CD14-positive monocyte (primary cell): ENCODE measurements at regions not wholly inside any gene's neighbourhood (a gene's known extent, or its start where the extent isn't known, plus 50 kb on each side); places are given as distances from the start of the nearest gene placed in this dataset.

Source experiments
- DNase-seq, 3 donors: peaks; one replicate each; pipeline ENCODE4 v3.0.0-alpha.2; 2011 to 2022
- H2AFZ ChIP-seq: 2 replicates; pipeline ENCODE4 v1.6.0; 2012; ENCODE audit warnings: mild to moderate bottlenecking, low read depth, low read length, inconsistent platforms; ENCODE audit not compliant: insufficient read depth, poor library complexity, severe bottlenecking
- H3K27ac ChIP-seq, 2 donors: 1 replicate in 1 of 2; 2 replicates in 1 of 2; pipeline ENCODE4 v1.5.1; 2012 to 2013; ENCODE audit warnings: low read length in 2 of 2, control low read depth in 1 of 2, inconsistent platforms in 1 of 2, low read depth in 1 of 2, mild to moderate bottlenecking in 1 of 2
- H3K27me3 ChIP-seq, 2 donors: one replicate each; pipeline versions ENCODE4 v1.6.0 to v1.6.1; 2011 to 2013; ENCODE audit warnings: low read length in 2 of 2; ENCODE audit not compliant: control insufficient read depth in 2 of 2, insufficient read depth in 2 of 2
- H3K36me3 ChIP-seq, 2 donors: replicated peaks in 1 of 2; 1 replicate in 1 of 2; 2 replicates in 1 of 2; pipeline versions ENCODE4 v1.5.1 to v1.6.1; 2012 to 2013; ENCODE audit warnings: low read length in 2 of 2, control low read depth in 1 of 2, inconsistent platforms in 1 of 2, mild to moderate bottlenecking in 1 of 2; ENCODE audit not compliant: insufficient read depth in 2 of 2, control insufficient read depth in 1 of 2
- H3K4me1 ChIP-seq, 2 donors: 1 replicate in 1 of 2; 2 replicates in 1 of 2; pipeline versions ENCODE4 v1.5.1 to v1.6.1; 2012 to 2013; ENCODE audit warnings: low read length in 2 of 2, control low read depth in 1 of 2, inconsistent platforms in 1 of 2, mild to moderate bottlenecking in 1 of 2, moderate library complexity in 1 of 2; ENCODE audit not compliant: insufficient read depth in 2 of 2, control insufficient read depth in 1 of 2
- H3K4me2 ChIP-seq: replicated peaks from 2 replicates; pipeline ENCODE3; 2012; ENCODE audit warnings: low read length, moderate library complexity, mild to moderate bottlenecking; ENCODE audit not compliant: poor library complexity, severe bottlenecking; ENCODE audit errors: extremely low read depth
- H3K4me3 ChIP-seq, 3 experiments: fragments of 200-600 bp in 1 of 3; sonication (generic) in 1 of 3; replicated peaks in 1 of 3; 1 replicate in 2 of 3; 2 replicates in 1 of 3; pipeline ENCODE4 v1.5.1; 2011 to 2013; ENCODE audit warnings: low read length in 3 of 3, mild to moderate bottlenecking in 3 of 3, control low read depth in 2 of 3, low read depth in 2 of 3, inconsistent platforms in 1 of 3, moderate library complexity in 1 of 3
- H3K79me2 ChIP-seq: 2 replicates; pipeline ENCODE4 v1.6.0; 2012; ENCODE audit warnings: mild to moderate bottlenecking, control low read depth, inconsistent platforms, low read length, moderate library complexity; ENCODE audit not compliant: insufficient read depth
- H3K9ac ChIP-seq: 2 replicates; pipeline ENCODE4 v1.6.0; 2017; ENCODE audit warnings: low read length, mild to moderate bottlenecking; ENCODE audit not compliant: insufficient read depth, poor library complexity, severe bottlenecking
- H3K9me3 ChIP-seq, 2 donors: replicated peaks in 1 of 2; 1 replicate in 1 of 2; 2 replicates in 1 of 2; pipeline versions ENCODE4 v1.5.1 to v1.6.1; 2012 to 2013; ENCODE audit warnings: low read length in 2 of 2, control low read depth in 1 of 2; ENCODE audit not compliant: control insufficient read depth in 1 of 2, insufficient read depth in 1 of 2
- H4K20me1 ChIP-seq: 2 replicates; pipeline ENCODE4 v1.6.0; 2012; ENCODE audit warnings: mild to moderate bottlenecking, low read length, control low read depth, moderate library complexity; ENCODE audit not compliant: insufficient read depth
- H3K27ac Mint-ChIP-seq, 7 donors: one replicate each; pipeline ENCODE4 v1.8.0; 2020; ENCODE audit warnings: mild to moderate bottlenecking in 7 of 7, mixed read lengths in 7 of 7, moderate library complexity in 6 of 7, inconsistent platforms in 2 of 7
- H3K27me3 Mint-ChIP-seq, 3 donors: one replicate each; pipeline ENCODE4 v1.8.0; 2021 to 2022; ENCODE audit warnings: low read depth in 3 of 3, mild to moderate bottlenecking in 3 of 3, mixed read lengths in 3 of 3, moderate library complexity in 3 of 3, inconsistent platforms in 1 of 3
- H3K36me3 Mint-ChIP-seq, 2 donors: one replicate each; pipeline ENCODE4 v1.8.0; 2020; ENCODE audit warnings: mixed read lengths in 2 of 2, inconsistent platforms in 1 of 2, mild to moderate bottlenecking in 1 of 2
- H3K4me1 Mint-ChIP-seq: one replicate; pipeline ENCODE4 v1.8.0; 2020; ENCODE audit warnings: mild to moderate bottlenecking, mixed read lengths
- H3K4me3 Mint-ChIP-seq, 2 donors: one replicate each; pipeline ENCODE4 v1.8.0; 2020; ENCODE audit warnings: mild to moderate bottlenecking in 2 of 2, mixed read lengths in 2 of 2, moderate library complexity in 1 of 2
- H3K9me3 Mint-ChIP-seq, 7 donors: one replicate each; pipeline ENCODE4 v1.8.0; 2020 to 2022; ENCODE audit warnings: mixed read lengths in 7 of 7, mild to moderate bottlenecking in 6 of 7, moderate library complexity in 6 of 7, inconsistent platforms in 2 of 7
- CTCF ChIP-seq: fragments of 200-600 bp; IDR thresholded peaks from one replicate; pipeline ENCODE4 v1.8.0; 2022; ENCODE audit warnings: antibody characterized with exemption, mild to moderate bottlenecking
- WGBS: methylation state at CpG from one replicate; pipeline ENCODE4 v1.1.5; 2013; ENCODE audit warnings: missing lambda C conversion rate; ENCODE audit not compliant: insufficient coverage; 5-methylcytosine and 5-hydroxymethylcytosine counted together
- intact Hi-C, 2 donors: fragments of 100-400 bp; cut with micrococcal nuclease; formaldehyde crosslinking; loops; one replicate each; pipeline versions ENCODE4 v1.15.0 to v1.15.1; 2023

- Histone ChIP-seq H3K79me2 (no peaks in the 10 kb centered on the region), H3K4me3 (no peak overlapping the region), H4K20me1 (no peaks in the 10 kb centered on the region), H3K27me3 (no peaks in the 10 kb centered on the region), H3K36me3 (no peaks in the 10 kb centered on the region), H3K9ac (no peak overlapping the region), H3K4me1 (peaks cover 10 to 19% of the 10 kb centered on the region in 2 donors), H3K4me2 (no peak overlapping the region), H2AFZ (no peak overlapping the region), H3K27ac (no peak overlapping the region), H3K9me3 (peaks cover 0 to 8% of the 10 kb centered on the region in 2 donors)
- no peak for TF ChIP-seq CTCF
- Mint-ChIP-seq H3K27ac (no peak overlapping the region), H3K36me3 (no peaks in the 10 kb centered on the region), H3K4me3 (no peak overlapping the region), H3K9me3 (peaks cover 0 to 11% (median 3%) of the 10 kb centered on the region in 7 donors), H3K4me1 (peaks cover 16% of the 10 kb centered on the region), H3K27me3 (no peaks in the 10 kb centered on the region)
- DNase-seq, result no peak
- intact Hi-C loops, result no loop called here
- 97% methylated on average over 3 of the region's 4 CpGs for WGBS
Measured at GRCh38 chr12:41700940-41701339, 443.7 kb downstream of the GXYLT1 start.

- no peak overlapping the region for H2AFZ ChIP-seq
- no peak for TF ChIP-seq CTCF
- no peak overlapping the region for H3K9ac ChIP-seq
- DNase-seq, result no peak
- no peaks in the 10 kb centered on the region for H3K79me2 ChIP-seq
- intact Hi-C loops, result no loop called here
- H3K27ac ChIP-seq, result no peak overlapping the region
- peaks cover 0 to 11% (median 3%) of the 10 kb centered on the region in 7 donors for H3K9me3 Mint-ChIP-seq
- H4K20me1 ChIP-seq, result no peaks in the 10 kb centered on the region
- no peaks in the 10 kb centered on the region for H3K27me3 Mint-ChIP-seq
- peaks cover 0 to 1% of the 10 kb centered on the region in 2 donors for H3K36me3 Mint-ChIP-seq
- H3K4me1 Mint-ChIP-seq, result peaks cover 16% of the 10 kb centered on the region
- H3K4me3 ChIP-seq, result no peak overlapping the region
- 100% methylated on average over 3 of the region's 3 CpGs for WGBS
- peaks cover 10 to 21% of the 10 kb centered on the region in 2 donors for H3K4me1 ChIP-seq
- no peaks in the 10 kb centered on the region for H3K36me3 ChIP-seq
- no peak overlapping the region for H3K4me3 Mint-ChIP-seq
- no peaks in the 10 kb centered on the region for H3K27me3 ChIP-seq
- no peak overlapping the region for H3K4me2 ChIP-seq
- no peak overlapping the region for H3K27ac Mint-ChIP-seq
- H3K9me3 ChIP-seq, result peaks cover 0 to 8% of the 10 kb centered on the region in 2 donors
Measured at GRCh38 chr12:41699658-41700057, 445.0 kb downstream of the GXYLT1 start.
